SK-N-SH (cell line): ENCODE measurements at regions not wholly inside any gene's neighbourhood (a gene's known extent, or its start where the extent isn't known, plus 50 kb on each side); places are given as distances from the start of the nearest gene placed in this dataset.

Source experiments
- CTCF ChIA-PET: fragments of 300-600, 350-600 bp; formaldehyde crosslinking; extraction: SDS; loops from one replicate; lab custom pipeline; 2021; lab: Yijun Ruan, JAX
- POLR2A ChIA-PET: fragments of 350-600 bp; sonication (Branson Sonifier 250); formaldehyde crosslinking; extraction: SDS; loops from one replicate; lab custom pipeline; 2020; ENCODE audit warnings: antibody characterized with exemption, inconsistent platforms; lab: Yijun Ruan, JAX
- DNase-seq: peaks from one replicate; pipeline ENCODE4 v3.0.0; 2012
- H2AFZ ChIP-seq: fragments of 200-600 bp; sonication (generic); 2 replicates; pipeline ENCODE4 v1.8.1; 2016; ENCODE audit warnings: antibody characterized with exemption, mild to moderate bottlenecking, low read depth
- H3F3A ChIP-seq: fragments of 200-600 bp; sonication (generic); replicated peaks from 2 replicates; pipeline ENCODE3; 2016; ENCODE audit warnings: antibody characterized with exemption, mild to moderate bottlenecking; ENCODE audit not compliant: insufficient read depth
- H3K27ac ChIP-seq, 2 experiments: fragments of 200-500 bp in 1 of 2; fragments of 200-600 bp in 1 of 2; sonication (Bioruptor generic) in 1 of 2; sonication (generic), shearing (Covaris generic) in 1 of 2; 2 replicates each; pipeline versions ENCODE4 v1.5.1 to v1.6.1; 2014 to 2016; ENCODE audit warnings: low read depth in 2 of 2, inconsistent platforms in 1 of 2, low read length in 1 of 2, mild to moderate bottlenecking in 1 of 2, mixed read lengths in 1 of 2
- H3K27me3 ChIP-seq: fragments of 200-600 bp; sonication (generic), shearing (Covaris generic); 2 replicates; pipeline ENCODE4 v1.6.1; 2016; ENCODE audit warnings: mixed run types; ENCODE audit not compliant: insufficient read depth
- H3K36me3 ChIP-seq, 2 experiments: fragments of 200-500 bp in 1 of 2; fragments of 200-600 bp in 1 of 2; sonication (Bioruptor generic) in 1 of 2; sonication (generic) in 1 of 2; replicated peaks in 1 of 2; 2 replicates each; pipeline versions ENCODE3 to v1.5.1; 2014 to 2016; ENCODE audit warnings: low read length in 1 of 2, mild to moderate bottlenecking in 1 of 2; ENCODE audit not compliant: insufficient read depth in 2 of 2, control insufficient read depth in 1 of 2
- H3K4me1 ChIP-seq, 2 experiments: fragments of 200-500 bp in 1 of 2; fragments of 200-600 bp in 1 of 2; sonication (Bioruptor generic) in 1 of 2; sonication (generic), shearing (Covaris generic) in 1 of 2; 2 replicates each; pipeline versions ENCODE4 v1.5.1 to v1.6.1; 2014 to 2016; ENCODE audit warnings: low read depth in 1 of 2, low read length in 1 of 2, mixed run types in 1 of 2; ENCODE audit not compliant: insufficient read depth in 2 of 2, control insufficient read depth in 1 of 2
- H3K4me2 ChIP-seq: fragments of 200-600 bp; sonication (generic), shearing (Covaris generic); 2 replicates; pipeline ENCODE4 v1.6.1; 2017; ENCODE audit warnings: mixed run types
- H3K4me3 ChIP-seq, 2 experiments: fragments of 200-500 bp in 1 of 2; fragments of 200-600 bp in 1 of 2; sonication (Bioruptor generic) in 1 of 2; sonication (generic), shearing (Covaris generic) in 1 of 2; 2 replicates each; pipeline versions ENCODE4 v1.5.1 to v1.8.1; 2014 to 2016; ENCODE audit warnings: low read depth in 2 of 2, inconsistent platforms in 1 of 2, low read length in 1 of 2, mild to moderate bottlenecking in 1 of 2, mixed read lengths in 1 of 2, moderate library complexity in 1 of 2
- H3K79me2 ChIP-seq: fragments of 200-600 bp; sonication (generic); 2 replicates; pipeline ENCODE4 v1.8.1; 2017; ENCODE audit warnings: mild to moderate bottlenecking; ENCODE audit not compliant: insufficient read depth
- H3K9ac ChIP-seq: fragments of 200-600 bp; sonication (generic); 2 replicates; pipeline ENCODE4 v1.6.1; 2017; ENCODE audit warnings: mixed run types
- H3K9me2 ChIP-seq: fragments of 200-600 bp; sonication (generic); 2 replicates; pipeline ENCODE4 v1.6.1; 2017; ENCODE audit warnings: mixed run types
- H3K9me3 ChIP-seq: fragments of 200-600 bp; sonication (generic); 2 replicates; pipeline ENCODE4 v1.6.1; 2017; ENCODE audit warnings: mixed run types, mild to moderate bottlenecking, moderate library complexity
- H4K20me1 ChIP-seq: fragments of 200-600 bp; sonication (generic); 2 replicates; pipeline ENCODE4 v1.6.1; 2017; ENCODE audit warnings: mild to moderate bottlenecking, mixed run types; ENCODE audit not compliant: insufficient read depth
- CHD2 ChIP-seq: fragments of 150-350 bp; IDR thresholded peaks from 2 replicates; pipeline ENCODE4 v1.6.1; 2018; ENCODE audit warnings: low read length; ENCODE audit not compliant: partially characterized antibody
- EP300 ChIP-seq, 2 experiments: IDR thresholded peaks; 2 replicates each; pipeline versions ENCODE4 v1.4.0 to v1.6.1; 2012; ENCODE audit warnings: borderline replicate concordance in 1 of 2, low read depth in 1 of 2, low read length in 1 of 2
- FOXJ3 ChIP-seq: sonication (generic); formaldehyde crosslinking; IDR thresholded peaks from 2 replicates; pipeline ENCODE4 v1.5.1; 2020; ENCODE audit warnings: mild to moderate bottlenecking, missing genetic modification reagents
- FOXM1 ChIP-seq: IDR thresholded peaks from 2 replicates; pipeline ENCODE4 v1.4.0; 2012; ENCODE audit warnings: low read depth, mild to moderate bottlenecking
- GABPA ChIP-seq: IDR thresholded peaks from 2 replicates; pipeline ENCODE4 v1.4.0; 2012; ENCODE audit warnings: low read depth, mild to moderate bottlenecking
- JUND ChIP-seq: IDR thresholded peaks from 2 replicates; pipeline ENCODE4 v1.4.0; 2012
- MXI1 ChIP-seq: IDR thresholded peaks from 2 replicates; pipeline ENCODE4 v1.6.1; 2012; ENCODE audit warnings: mild to moderate bottlenecking, low read depth, low read length, improper control_type of control experiment
- NFIC ChIP-seq: IDR thresholded peaks from 2 replicates; pipeline ENCODE4 v1.4.0; 2012; ENCODE audit warnings: borderline replicate concordance
- RAD21 ChIP-seq: IDR thresholded peaks from 2 replicates; pipeline ENCODE4 v1.6.1; 2012; ENCODE audit warnings: mild to moderate bottlenecking, low read length
- SIN3A ChIP-seq: IDR thresholded peaks from 2 replicates; pipeline ENCODE4 v1.6.1; 2012; ENCODE audit warnings: low read depth, mild to moderate bottlenecking, low read length, moderate library complexity, borderline replicate concordance
- SMC3 ChIP-seq: IDR thresholded peaks from 2 replicates; pipeline ENCODE4 v1.6.1; 2012; ENCODE audit warnings: low read depth, low read length, improper control_type of control experiment
- TAF1 ChIP-seq: IDR thresholded peaks from 2 replicates; pipeline ENCODE4 v1.6.1; 2012; ENCODE audit warnings: low read depth, mild to moderate bottlenecking, low read length, moderate library complexity, borderline replicate concordance
- TCF12 ChIP-seq: IDR thresholded peaks from 2 replicates; pipeline ENCODE4 v1.4.0; 2012
- TEAD4 ChIP-seq: IDR thresholded peaks from 2 replicates; pipeline ENCODE4 v1.4.0; 2012; ENCODE audit warnings: mild to moderate bottlenecking, borderline replicate concordance; ENCODE audit not compliant: insufficient read depth
- YY1 ChIP-seq: IDR thresholded peaks from 2 replicates; pipeline ENCODE4 v1.4.0; 2012; ENCODE audit warnings: low read depth, mild to moderate bottlenecking
- WGBS: methylation state at CpG from one replicate; pipeline ENCODE4 v1.1.6; 2017; ENCODE audit warnings: low lambda C conversion rate; 5-methylcytosine and 5-hydroxymethylcytosine counted together
- TF ChIP-seq, protein P1 (sequence below): IDR thresholded peaks from 2 replicates; pipeline ENCODE4 v1.4.0; 2012; ENCODE audit warnings: low read depth, borderline replicate concordance
- TF ChIP-seq, protein P2 (sequence below): fragments of 200-600 bp; sonication (generic); IDR thresholded peaks from 2 replicates; pipeline ENCODE4 v1.6.1; 2017; ENCODE audit warnings: antibody characterized with exemption, mild to moderate bottlenecking, moderate library complexity
- TF ChIP-seq, protein P3 (sequence below): fragments of 150-350 bp; IDR thresholded peaks from 2 replicates; pipeline ENCODE4 v1.6.1; 2016; ENCODE audit warnings: mild to moderate bottlenecking, low read depth, low read length
- TF ChIP-seq, protein P4 (sequence below): IDR thresholded peaks from 2 replicates; pipeline ENCODE4 v1.6.1; 2012; ENCODE audit warnings: mild to moderate bottlenecking, low read depth, low read length, moderate library complexity

DNA sequence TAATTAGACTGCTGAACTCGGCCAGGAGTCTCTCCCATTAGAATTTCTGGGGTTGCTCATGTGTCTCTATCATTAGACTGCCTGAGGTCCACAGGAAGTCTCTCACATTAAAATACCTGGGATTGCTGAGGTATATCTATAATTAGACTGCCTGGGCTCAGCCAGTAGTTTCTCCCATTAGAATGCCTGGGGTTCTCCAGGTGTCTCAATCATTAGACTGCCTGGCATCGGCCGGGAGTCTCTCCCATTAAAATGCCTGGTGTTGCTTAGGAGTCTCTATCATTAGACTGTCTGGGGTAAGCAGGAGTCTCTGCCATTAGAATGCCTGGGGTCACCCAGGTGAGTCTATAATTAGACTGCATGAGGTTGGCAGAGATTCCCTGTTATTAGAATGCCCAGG lies 2233.4 kb downstream of the TP53TG3F start:
- TF ChIP-seq TAF1 (no peak), EP300 (IDR thresholded peaks at IDR 0.05; ENCODE audit: borderline replicate concordance in 1 of 2, low read depth in 1 of 2, low read length in 1 of 2) (no peak), JUND (no peak), TEAD4 (no peak), GABPA (no peak), SMC3 (no peak), NFIC (no peak)
- TF ChIP-seq, protein P1, sequence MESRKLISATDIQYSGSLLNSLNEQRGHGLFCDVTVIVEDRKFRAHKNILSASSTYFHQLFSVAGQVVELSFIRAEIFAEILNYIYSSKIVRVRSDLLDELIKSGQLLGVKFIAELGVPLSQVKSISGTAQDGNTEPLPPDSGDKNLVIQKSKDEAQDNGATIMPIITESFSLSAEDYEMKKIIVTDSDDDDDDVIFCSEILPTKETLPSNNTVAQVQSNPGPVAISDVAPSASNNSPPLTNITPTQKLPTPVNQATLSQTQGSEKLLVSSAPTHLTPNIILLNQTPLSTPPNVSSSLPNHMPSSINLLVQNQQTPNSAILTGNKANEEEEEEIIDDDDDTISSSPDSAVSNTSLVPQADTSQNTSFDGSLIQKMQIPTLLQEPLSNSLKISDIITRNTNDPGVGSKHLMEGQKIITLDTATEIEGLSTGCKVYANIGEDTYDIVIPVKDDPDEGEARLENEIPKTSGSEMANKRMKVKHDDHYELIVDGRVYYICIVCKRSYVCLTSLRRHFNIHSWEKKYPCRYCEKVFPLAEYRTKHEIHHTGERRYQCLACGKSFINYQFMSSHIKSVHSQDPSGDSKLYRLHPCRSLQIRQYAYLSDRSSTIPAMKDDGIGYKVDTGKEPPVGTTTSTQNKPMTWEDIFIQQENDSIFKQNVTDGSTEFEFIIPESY = no peak
- Histone ChIP-seq H3K36me3 (no peaks in the 10 kb centered on the region), H3K9me3 (no peaks in the 10 kb centered on the region), H3K9ac (no peak overlapping the region), H3F3A (no peaks in the 10 kb centered on the region), H3K4me3 (no peak overlapping the region), H4K20me1 (no peaks in the 10 kb centered on the region), H3K9me2 (no peaks in the 10 kb centered on the region), H2AFZ (no peak overlapping the region), H3K27ac (no peak overlapping the region), H3K27me3 (no peaks in the 10 kb centered on the region), H3K79me2 (no peaks in the 10 kb centered on the region), H3K4me1 (no peaks in the 10 kb centered on the region), H3K4me2 (no peak overlapping the region)
- ChIA-PET POLR2A (no interaction called here), CTCF (no interaction called here)
- 6% methylated on average over 3 of the region's 3 CpGs for WGBS
- DNase-seq = no peak

DNA sequence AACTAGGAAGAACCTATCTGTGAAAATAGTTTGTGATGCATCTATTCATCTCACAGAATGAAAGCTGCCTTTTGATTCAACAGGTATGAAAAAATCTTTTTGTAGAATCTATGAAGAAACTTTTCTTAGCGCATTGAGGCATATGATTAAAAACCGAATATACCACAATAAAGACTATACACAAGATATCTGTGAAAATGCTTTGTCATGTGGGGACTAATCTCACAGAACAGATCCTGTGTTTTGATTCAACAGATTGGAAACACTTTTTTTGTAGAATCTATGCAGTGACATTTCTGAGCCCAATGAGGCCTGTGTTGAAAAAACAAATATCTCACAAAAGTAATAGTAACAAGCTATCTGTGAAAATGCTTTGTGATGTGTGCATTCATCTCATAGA lies 2247.5 kb downstream of the TP53TG3F start:
- no peak for DNase-seq
- ChIA-PET POLR2A (no interaction called here), CTCF (no interaction called here)
- no peaks in the 10 kb centered on the region; the same call in 1 of the 2 replicates for H3K9me3 ChIP-seq
- H4K20me1 ChIP-seq = no peaks in the 10 kb centered on the region
- no peak overlapping the region for H2AFZ ChIP-seq
- no peaks in the 10 kb centered on the region for H3K36me3 ChIP-seq
- no peak overlapping the region for H3K9ac ChIP-seq
- H3K4me1 ChIP-seq = no peaks in the 10 kb centered on the region
- no peaks in the 10 kb centered on the region for H3K27me3 ChIP-seq
- TF ChIP-seq YY1 = no peak
- no peak for TF ChIP-seq SMC3
- TF ChIP-seq SIN3A = no peak
- TF ChIP-seq, protein P2, sequence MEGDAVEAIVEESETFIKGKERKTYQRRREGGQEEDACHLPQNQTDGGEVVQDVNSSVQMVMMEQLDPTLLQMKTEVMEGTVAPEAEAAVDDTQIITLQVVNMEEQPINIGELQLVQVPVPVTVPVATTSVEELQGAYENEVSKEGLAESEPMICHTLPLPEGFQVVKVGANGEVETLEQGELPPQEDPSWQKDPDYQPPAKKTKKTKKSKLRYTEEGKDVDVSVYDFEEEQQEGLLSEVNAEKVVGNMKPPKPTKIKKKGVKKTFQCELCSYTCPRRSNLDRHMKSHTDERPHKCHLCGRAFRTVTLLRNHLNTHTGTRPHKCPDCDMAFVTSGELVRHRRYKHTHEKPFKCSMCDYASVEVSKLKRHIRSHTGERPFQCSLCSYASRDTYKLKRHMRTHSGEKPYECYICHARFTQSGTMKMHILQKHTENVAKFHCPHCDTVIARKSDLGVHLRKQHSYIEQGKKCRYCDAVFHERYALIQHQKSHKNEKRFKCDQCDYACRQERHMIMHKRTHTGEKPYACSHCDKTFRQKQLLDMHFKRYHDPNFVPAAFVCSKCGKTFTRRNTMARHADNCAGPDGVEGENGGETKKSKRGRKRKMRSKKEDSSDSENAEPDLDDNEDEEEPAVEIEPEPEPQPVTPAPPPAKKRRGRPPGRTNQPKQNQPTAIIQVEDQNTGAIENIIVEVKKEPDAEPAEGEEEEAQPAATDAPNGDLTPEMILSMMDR = no peak
- no peak for TF ChIP-seq FOXM1
- TF ChIP-seq, protein P3, sequence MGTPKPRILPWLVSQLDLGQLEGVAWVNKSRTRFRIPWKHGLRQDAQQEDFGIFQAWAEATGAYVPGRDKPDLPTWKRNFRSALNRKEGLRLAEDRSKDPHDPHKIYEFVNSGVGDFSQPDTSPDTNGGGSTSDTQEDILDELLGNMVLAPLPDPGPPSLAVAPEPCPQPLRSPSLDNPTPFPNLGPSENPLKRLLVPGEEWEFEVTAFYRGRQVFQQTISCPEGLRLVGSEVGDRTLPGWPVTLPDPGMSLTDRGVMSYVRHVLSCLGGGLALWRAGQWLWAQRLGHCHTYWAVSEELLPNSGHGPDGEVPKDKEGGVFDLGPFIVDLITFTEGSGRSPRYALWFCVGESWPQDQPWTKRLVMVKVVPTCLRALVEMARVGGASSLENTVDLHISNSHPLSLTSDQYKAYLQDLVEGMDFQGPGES = no peak
- no peak for TF ChIP-seq NFIC
- TF ChIP-seq CHD2 = no peak
- TF ChIP-seq MXI1 = no peak
- no peak for TF ChIP-seq TEAD4
- no peak for TF ChIP-seq RAD21
- TF ChIP-seq, protein P4, sequence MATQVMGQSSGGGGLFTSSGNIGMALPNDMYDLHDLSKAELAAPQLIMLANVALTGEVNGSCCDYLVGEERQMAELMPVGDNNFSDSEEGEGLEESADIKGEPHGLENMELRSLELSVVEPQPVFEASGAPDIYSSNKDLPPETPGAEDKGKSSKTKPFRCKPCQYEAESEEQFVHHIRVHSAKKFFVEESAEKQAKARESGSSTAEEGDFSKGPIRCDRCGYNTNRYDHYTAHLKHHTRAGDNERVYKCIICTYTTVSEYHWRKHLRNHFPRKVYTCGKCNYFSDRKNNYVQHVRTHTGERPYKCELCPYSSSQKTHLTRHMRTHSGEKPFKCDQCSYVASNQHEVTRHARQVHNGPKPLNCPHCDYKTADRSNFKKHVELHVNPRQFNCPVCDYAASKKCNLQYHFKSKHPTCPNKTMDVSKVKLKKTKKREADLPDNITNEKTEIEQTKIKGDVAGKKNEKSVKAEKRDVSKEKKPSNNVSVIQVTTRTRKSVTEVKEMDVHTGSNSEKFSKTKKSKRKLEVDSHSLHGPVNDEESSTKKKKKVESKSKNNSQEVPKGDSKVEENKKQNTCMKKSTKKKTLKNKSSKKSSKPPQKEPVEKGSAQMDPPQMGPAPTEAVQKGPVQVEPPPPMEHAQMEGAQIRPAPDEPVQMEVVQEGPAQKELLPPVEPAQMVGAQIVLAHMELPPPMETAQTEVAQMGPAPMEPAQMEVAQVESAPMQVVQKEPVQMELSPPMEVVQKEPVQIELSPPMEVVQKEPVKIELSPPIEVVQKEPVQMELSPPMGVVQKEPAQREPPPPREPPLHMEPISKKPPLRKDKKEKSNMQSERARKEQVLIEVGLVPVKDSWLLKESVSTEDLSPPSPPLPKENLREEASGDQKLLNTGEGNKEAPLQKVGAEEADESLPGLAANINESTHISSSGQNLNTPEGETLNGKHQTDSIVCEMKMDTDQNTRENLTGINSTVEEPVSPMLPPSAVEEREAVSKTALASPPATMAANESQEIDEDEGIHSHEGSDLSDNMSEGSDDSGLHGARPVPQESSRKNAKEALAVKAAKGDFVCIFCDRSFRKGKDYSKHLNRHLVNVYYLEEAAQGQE = no peak
- TF ChIP-seq EP300 (IDR thresholded peaks at IDR 0.05; ENCODE audit: borderline replicate concordance in 1 of 2, low read depth in 1 of 2, low read length in 1 of 2) = no peak
- no peak for TF ChIP-seq FOXJ3 (CRISPR knock-in tag)
- TF ChIP-seq TCF12 = no peak
- TF ChIP-seq, all 33 proteins: peak for 0
- WGBS = 13% methylated on average over 2 of the region's 2 CpGs
- Histone ChIP-seq H3F3A (no peaks in the 10 kb centered on the region), H3K4me2 (no peak overlapping the region), H3K79me2 (no peaks in the 10 kb centered on the region), H3K9me2 (no peaks in the 10 kb centered on the region), H3K27ac (no peak overlapping the region), H3K4me3 (no peak overlapping the region)
